CD4-positive, alpha-beta T cell treated with Interleukin-4 for 1 hour (primary cell): ENCODE measurements at regions not wholly inside any gene's neighbourhood (a gene's known extent, or its start where the extent isn't known, plus 50 kb on each side); places are given as distances from the start of the nearest gene placed in this dataset.
A peak's percentile ranks its signal among the peaks of the same experiment; 100 is the strongest.

Source experiments
- DNase-seq, 2 donors: peaks; one replicate each; pipeline ENCODE4 v3.0.0-alpha.2; 2020 to 2022

- DNase-seq: peak; percentile 15 to 39
Measured at GRCh38 chrX:9318213-9318612, 146.6 kb upstream of the TBL1X start.

DNA sequence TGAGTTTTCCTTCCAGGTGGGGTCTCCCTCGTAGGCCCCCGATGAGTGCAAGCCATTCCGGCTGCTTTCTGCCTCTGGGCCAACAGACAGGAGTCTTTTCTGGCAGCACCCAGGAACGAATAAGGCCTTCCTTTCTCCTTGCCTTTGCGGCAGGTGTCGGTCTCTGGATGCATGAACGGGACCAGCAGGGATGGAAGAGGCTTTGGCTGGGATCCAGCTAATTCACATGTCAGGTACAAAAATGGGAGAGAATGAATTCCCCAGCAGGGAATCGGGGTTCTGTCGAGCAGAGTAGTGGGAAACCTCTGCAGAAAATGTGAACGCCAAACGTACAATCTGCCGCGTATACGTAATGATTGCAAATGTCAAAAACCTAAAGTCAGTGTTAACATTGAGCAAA, 146.1 kb upstream of the TBL1X start:
- no peak for DNase-seq

- DNase-seq: no peak
Measured at GRCh38 chrX:9320940-9321339, 143.9 kb upstream of the TBL1X start.

GRCh38 chrX:9324676-9325075, 140.2 kb upstream of the TBL1X start:
- DNase-seq: no peak

DNA sequence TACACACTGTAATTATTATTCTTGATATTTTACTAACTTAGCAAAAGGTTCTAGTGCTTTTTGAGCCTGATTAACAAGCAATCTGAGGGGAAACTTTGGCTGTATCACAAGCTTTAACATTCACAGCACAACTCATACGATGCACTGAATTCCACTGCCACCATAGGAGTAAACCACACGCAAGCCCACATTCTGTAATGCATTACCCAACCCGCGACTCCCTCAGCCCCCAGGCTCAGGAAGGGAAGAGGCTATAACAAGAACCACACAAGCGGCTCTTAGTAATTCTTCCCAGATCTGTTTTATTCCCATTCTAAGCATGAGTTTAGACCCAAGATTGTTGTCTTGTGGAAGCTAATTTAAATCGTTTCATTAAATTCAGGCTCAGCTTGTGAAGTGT, 138.5 kb upstream of the TBL1X start:
- DNase-seq: no peak

DNA sequence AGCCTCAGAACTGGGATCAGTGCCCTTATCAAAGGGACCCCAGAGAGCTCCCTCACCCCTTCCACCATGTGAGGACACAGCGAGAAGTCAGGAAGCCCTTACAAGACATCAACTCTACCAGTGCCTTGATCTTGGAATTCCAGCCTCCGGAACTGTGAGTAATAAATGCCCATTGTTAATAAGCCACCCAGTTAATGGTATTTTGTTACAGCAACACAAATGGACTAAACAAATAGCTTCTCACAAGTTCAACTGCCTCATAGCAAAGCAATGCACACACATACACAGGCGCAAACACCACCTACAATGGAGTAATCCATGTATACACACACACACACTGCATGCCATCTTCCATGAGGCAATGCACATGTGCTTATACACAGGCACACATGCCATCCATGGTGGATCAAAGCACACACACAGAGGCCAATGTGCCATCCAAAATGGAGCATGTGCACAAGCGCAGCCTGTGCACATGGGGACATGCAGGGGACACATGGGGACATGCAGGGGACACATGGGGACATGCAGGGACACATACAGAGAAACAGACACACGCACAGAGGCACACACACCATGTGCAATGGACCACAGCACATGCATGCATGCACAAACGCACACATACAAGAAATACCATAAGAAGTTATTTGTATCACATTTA, 137.6 kb upstream of the TBL1X start:
- DNase-seq: no peak

- no peak for DNase-seq
Measured at GRCh38 chrX:9327747-9328145, 137.1 kb upstream of the TBL1X start.

DNA sequence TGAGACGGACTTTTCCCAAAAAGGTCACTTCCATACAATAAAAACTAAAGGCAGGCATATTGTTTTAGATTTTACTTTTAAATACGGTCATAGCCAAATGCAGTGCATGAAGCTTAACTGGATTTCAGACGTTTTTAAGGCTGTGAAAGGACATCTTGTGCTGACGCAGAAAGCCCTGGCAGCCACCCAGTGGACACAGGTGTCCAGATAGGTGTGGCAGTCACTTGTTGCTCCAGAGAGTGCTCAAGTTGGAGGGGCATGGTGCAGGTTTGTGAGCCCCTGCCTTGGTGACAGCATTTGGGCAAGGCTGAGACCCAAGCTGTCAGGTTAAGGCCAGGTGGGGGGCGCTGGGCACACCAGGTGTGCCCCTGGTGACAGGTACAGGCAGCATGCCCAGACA, 135.8 kb upstream of the TBL1X start:
- DNase-seq: no peak

- DNase-seq: no peak
Measured at GRCh38 chrX:9330249-9330982, 134.4 kb upstream of the TBL1X start.

GRCh38 chrX:9333873-9334560, 130.8 kb upstream of the TBL1X start:
- no peak for DNase-seq

- no peak for DNase-seq
Measured at GRCh38 chrX:9335251-9335650, 129.6 kb upstream of the TBL1X start.

DNA sequence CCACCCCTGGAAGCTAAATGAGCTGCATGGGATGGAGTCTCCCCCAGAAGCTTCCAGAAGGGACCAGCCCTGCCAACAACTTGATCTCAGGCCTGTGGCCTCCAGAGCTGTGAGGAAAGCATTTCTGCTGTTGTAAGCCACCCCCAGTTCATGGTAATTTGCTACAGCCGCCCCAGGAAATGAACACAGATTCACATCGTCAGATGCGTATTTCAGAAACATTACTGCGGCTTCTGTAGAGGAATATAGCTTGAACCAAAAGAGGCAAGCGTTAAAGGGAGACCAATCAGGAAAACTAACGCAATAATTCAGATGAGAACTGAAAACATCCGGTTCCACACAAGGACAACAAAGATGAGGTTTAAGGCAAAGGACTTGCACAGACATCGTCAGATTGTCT, 128.4 kb upstream of the TBL1X start:
- DNase-seq: peak in 1 of 2 donors; percentile 28

DNA sequence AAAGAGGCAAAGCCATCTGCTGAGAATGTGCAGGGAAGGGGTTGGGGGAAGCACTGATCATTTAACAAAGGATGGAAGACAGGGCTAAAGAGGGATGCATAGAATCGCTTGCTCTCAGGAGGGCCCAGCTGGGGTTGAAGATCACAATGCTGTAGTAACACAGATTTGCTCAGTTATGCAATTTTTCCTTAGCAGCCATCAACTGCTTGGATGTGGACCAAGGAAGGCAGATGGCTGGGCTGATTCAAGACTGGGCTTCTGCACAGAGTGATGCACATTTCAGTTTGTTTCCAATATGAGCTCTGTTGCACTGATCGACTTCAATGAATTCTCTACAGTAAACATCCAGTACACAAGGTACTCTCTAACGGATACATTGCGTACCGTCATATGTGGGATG, 127.8 kb upstream of the TBL1X start:
- no peak for DNase-seq

DNA sequence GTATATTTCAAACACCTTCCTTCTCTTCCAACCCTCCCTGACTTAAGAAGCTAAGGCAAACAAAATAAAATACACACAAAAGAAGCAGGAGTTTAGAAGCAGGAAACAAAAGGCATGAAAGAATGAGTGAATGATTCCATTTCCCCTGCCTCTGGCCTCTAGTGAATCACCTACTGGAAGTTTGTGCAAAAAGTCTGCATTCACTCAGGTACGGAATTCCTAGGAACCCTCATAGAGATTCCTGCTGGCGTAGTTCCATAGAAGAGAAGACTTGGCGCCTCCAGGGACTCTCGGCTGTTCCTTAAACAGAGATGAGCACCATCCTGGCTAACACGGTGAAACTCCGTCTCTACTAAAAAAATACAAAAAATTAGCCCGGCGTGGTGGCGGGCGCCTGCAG, 125.9 kb upstream of the TBL1X start:
- DNase-seq: no peak

GRCh38 chrX:9339603-9340491, 125.0 kb upstream of the TBL1X start:
- peak; percentile 32 to 62 for DNase-seq

DNA sequence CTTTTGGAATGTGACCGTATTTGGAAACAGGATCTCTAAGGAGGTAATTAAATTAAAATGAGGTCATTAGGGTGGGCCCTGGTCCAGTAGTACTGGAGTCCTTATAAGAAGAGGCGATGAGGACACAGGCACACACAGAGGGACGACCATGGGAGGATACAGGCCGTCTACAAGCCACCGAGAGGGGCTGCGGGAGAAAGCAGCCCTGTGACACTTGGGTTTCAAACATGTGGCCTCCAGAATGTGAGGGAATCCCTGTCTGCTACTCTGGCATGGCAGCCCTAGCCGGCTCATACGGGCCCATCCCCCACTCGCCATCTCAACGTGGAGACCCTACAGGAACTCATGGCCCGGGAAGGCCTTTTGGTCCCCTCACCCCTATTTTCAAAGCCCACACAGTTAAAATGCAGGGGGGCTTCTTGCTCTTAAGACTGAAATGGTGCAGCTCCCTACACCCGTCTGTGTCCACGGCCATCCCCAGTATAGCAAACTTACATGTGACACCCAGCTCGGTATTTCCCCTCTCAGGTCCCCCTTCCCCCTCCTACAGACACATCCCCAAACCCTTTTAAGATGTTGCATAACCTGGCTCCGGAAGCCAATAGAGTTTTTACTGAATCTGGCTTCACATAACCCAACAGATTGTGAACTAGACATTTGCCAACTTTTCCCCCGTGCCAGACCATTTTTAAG, 124.1 kb upstream of the TBL1X start:
- peak; percentile 75 to 80 for DNase-seq

- peak; percentile 71 to 87 for DNase-seq
Measured at GRCh38 chrX:9341291-9342201, 123.3 kb upstream of the TBL1X start.

- DNase-seq: peak; percentile 69 to 76
Measured at GRCh38 chrX:9342561-9343051, 122.3 kb upstream of the TBL1X start.

- DNase-seq: no peak
Measured at GRCh38 chrX:9343971-9344370, 120.9 kb upstream of the TBL1X start.

DNA sequence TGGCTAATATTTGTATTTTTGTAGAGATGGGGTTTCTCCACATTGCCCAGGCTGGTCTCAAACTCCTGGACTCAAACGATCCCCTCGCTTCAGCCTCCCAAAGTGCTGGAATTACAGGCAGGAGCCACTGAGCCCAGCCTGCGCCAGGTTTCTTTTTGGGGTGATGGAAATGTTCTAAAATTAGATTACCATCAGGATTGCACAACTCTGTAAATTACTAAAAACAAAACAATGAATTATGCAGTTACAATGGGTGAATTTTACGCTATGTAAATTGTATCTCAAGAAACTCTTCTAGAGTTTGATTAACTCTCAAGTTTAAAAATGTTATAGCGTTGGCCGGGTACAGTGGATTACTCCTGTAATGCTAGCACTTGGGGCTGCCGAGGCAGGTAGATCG, 118.9 kb upstream of the TBL1X start:
- DNase-seq: no peak
